ENCODE measurements at regions not wholly inside any gene's neighbourhood (a gene's known extent, or its start where the extent isn't known, plus 50 kb on each side); places are given as distances from the start of the nearest gene placed in this dataset.

- Histone ChIP-seq H3K4me2 (ENCODE audit: extremely low read depth, insufficient read depth, low read length) (no peak overlapping the region), H2AFZ (ENCODE audit: low read length) (no peak overlapping the region), H3K4me3 (replicated peaks in 1 of 4; ENCODE audit: control extremely low read depth in 1 of 4, insufficient read depth in 1 of 4, low read depth in 3 of 4, low read length in 4 of 4) (no peak overlapping the region), H3K27me3 (ENCODE audit: control insufficient read depth, insufficient read depth, low read length) (no peaks in the 10 kb centered on the region), H3K79me2 (ENCODE audit: control insufficient read depth, insufficient read depth, low read length) (no peaks in the 10 kb centered on the region), H3K9me3 (ENCODE audit: control insufficient read depth, insufficient read depth, low read depth, low read length) (no peaks in the 10 kb centered on the region), H3K4me1 (ENCODE audit: control insufficient read depth, extremely low read depth, insufficient read depth, low read length) (no peaks in the 10 kb centered on the region), H3K27ac (ENCODE audit: insufficient read depth, low read length) (no peak overlapping the region), H4K20me1 (ENCODE audit: control insufficient read depth, extremely low read depth, insufficient read depth, low read length) (no peaks in the 10 kb centered on the region), H3K9ac (ENCODE audit: insufficient read depth, low read length) (no peak overlapping the region), H3K36me3 (ENCODE audit: control insufficient read depth, insufficient read depth, low read length) (no peaks in the 10 kb centered on the region)
- TF ChIP-seq EZH2 (IDR thresholded peaks at IDR 0.05; ENCODE audit: low read length, missing control alignments): no peak
- no peak for TF ChIP-seq CTCF (conservative IDR thresholded peaks at IDR 0.05 in 1 of 2, IDR thresholded peaks at IDR 0.05 in 1 of 2; ENCODE audit: low read depth in 1 of 2, low read length in 2 of 2)
- DNase-seq (ENCODE audit: low read depth in 2 of 2): no peak
These were observed 1464.0 kb downstream of the PCDH7 start for GRCh38 chr4:32184186-32184585.

- Histone ChIP-seq H3K4me2 (ENCODE audit: extremely low read depth, insufficient read depth, low read length) (no peak overlapping the region), H4K20me1 (ENCODE audit: control insufficient read depth, extremely low read depth, insufficient read depth, low read length) (no peaks in the 10 kb centered on the region), H2AFZ (ENCODE audit: low read length) (no peak overlapping the region), H3K79me2 (ENCODE audit: control insufficient read depth, insufficient read depth, low read length) (no peaks in the 10 kb centered on the region), H3K9ac (ENCODE audit: insufficient read depth, low read length) (no peak overlapping the region), H3K27me3 (ENCODE audit: control insufficient read depth, insufficient read depth, low read length) (no peaks in the 10 kb centered on the region), H3K9me3 (ENCODE audit: control insufficient read depth, insufficient read depth, low read depth, low read length) (no peaks in the 10 kb centered on the region), H3K36me3 (ENCODE audit: control insufficient read depth, insufficient read depth, low read length) (no peaks in the 10 kb centered on the region), H3K4me3 (replicated peaks in 1 of 4; ENCODE audit: control extremely low read depth in 1 of 4, insufficient read depth in 1 of 4, low read depth in 3 of 4, low read length in 4 of 4) (no peak overlapping the region), H3K27ac (ENCODE audit: insufficient read depth, low read length) (no peak overlapping the region), H3K4me1 (ENCODE audit: control insufficient read depth, extremely low read depth, insufficient read depth, low read length) (no peaks in the 10 kb centered on the region)
- no peak for DNase-seq (ENCODE audit: low read depth in 2 of 2)
- no peak for TF ChIP-seq EZH2 (IDR thresholded peaks at IDR 0.05; ENCODE audit: low read length, missing control alignments)
- no peak for TF ChIP-seq CTCF (conservative IDR thresholded peaks at IDR 0.05 in 1 of 2, IDR thresholded peaks at IDR 0.05 in 1 of 2; ENCODE audit: low read depth in 1 of 2, low read length in 2 of 2)
These were observed 1469.0 kb downstream of the PCDH7 start for GRCh38 chr4:32189130-32189529.

- Histone ChIP-seq H4K20me1 (ENCODE audit: control insufficient read depth, extremely low read depth, insufficient read depth, low read length) (no peaks in the 10 kb centered on the region), H3K9ac (ENCODE audit: insufficient read depth, low read length) (no peak overlapping the region), H2AFZ (ENCODE audit: low read length) (no peak overlapping the region), H3K36me3 (ENCODE audit: control insufficient read depth, insufficient read depth, low read length) (no peaks in the 10 kb centered on the region), H3K4me1 (ENCODE audit: control insufficient read depth, extremely low read depth, insufficient read depth, low read length) (no peaks in the 10 kb centered on the region), H3K4me3 (replicated peaks in 1 of 4; ENCODE audit: control extremely low read depth in 1 of 4, insufficient read depth in 1 of 4, low read depth in 3 of 4, low read length in 4 of 4) (no peak overlapping the region), H3K4me2 (ENCODE audit: extremely low read depth, insufficient read depth, low read length) (no peak overlapping the region), H3K27me3 (ENCODE audit: control insufficient read depth, insufficient read depth, low read length) (no peaks in the 10 kb centered on the region), H3K27ac (ENCODE audit: insufficient read depth, low read length) (no peak overlapping the region), H3K79me2 (ENCODE audit: control insufficient read depth, insufficient read depth, low read length) (no peaks in the 10 kb centered on the region), H3K9me3 (ENCODE audit: control insufficient read depth, insufficient read depth, low read depth, low read length) (no peaks in the 10 kb centered on the region)
- TF ChIP-seq EZH2 (IDR thresholded peaks at IDR 0.05; ENCODE audit: low read length, missing control alignments) (no peak), CTCF (conservative IDR thresholded peaks at IDR 0.05 in 1 of 2, IDR thresholded peaks at IDR 0.05 in 1 of 2; ENCODE audit: low read depth in 1 of 2, low read length in 2 of 2) (no peak)
- no peak for DNase-seq (ENCODE audit: low read depth in 2 of 2)
These were observed 1469.6 kb downstream of the PCDH7 start for GRCh38 chr4:32189788-32190187.

Data from fibroblast of lung (primary cell).